ENCODE measurements at regions not wholly inside any gene's neighbourhood (a gene's known extent, or its start where the extent isn't known, plus 50 kb on each side); places are given as distances from the start of the nearest gene placed in this dataset.

DNA sequence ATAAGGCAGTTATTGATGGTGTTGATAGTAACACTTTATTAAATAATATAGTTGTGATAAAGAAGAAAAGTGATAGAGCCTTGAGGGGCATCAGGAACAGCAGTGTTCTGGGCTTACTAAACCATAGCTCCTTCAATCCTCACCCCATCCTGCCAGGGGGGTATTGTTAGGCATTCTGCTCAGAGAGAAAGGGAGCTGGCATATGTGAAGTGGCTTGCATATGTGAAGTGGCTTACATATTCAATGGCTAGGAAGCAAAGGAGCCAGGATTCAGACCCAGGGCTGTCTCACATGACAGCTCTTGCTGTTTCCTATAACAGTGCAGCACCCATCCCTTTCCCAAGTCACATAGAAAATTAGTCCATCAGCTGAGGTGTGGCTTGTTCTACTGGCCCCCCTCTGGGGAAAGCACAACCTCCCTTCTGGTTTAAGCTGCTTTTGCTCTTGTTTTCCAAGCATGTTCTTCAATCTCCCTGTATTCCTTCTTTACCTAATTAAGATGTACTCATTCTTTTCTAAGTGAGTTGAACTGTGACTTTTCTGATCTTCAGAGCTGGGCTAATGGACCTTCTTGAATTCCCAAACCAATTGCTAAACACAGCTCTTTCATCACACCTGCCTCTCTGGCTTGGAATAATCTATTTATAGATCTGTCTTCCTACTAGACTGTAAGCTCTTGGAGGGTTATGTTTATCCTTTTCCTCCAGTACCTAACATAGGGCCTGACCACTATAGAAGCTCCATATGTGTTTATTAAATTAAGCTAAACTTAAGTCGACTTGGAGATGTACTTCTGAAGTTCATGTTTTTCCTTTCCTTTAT is 108.7 kb upstream of the GLI3 start:
- no peak for TF ChIP-seq CTCF (IDR thresholded peaks at IDR 0.05)

DNA sequence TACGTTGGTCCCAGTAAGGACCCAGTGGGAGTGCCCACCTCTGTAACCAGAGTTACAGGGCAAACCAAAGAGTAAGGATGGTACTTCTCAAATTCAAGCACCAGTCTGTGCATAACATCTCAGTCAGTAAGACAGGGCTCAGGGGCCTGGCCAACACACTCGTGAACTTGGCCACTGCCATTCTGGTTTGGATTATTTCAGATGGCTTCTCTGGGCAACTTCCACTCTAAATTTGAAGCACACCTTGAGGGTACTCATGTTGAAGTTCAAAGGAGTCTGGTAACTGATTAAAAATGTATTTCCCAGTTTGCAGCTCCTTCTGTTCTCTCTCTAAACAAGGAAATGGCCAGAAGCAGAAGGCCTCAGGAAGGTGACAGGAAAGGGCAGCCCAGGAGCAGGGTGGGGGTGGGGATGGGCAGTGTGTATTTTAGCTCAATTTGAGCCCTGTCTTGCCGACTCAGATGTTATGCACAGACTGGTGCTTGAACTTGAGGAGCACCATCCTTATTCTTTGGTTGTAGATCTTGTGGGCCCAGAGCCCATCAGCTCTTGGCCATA is 107.3 kb upstream of the GLI3 start:
- no peak for TF ChIP-seq CTCF (IDR thresholded peaks at IDR 0.05)

DNA sequence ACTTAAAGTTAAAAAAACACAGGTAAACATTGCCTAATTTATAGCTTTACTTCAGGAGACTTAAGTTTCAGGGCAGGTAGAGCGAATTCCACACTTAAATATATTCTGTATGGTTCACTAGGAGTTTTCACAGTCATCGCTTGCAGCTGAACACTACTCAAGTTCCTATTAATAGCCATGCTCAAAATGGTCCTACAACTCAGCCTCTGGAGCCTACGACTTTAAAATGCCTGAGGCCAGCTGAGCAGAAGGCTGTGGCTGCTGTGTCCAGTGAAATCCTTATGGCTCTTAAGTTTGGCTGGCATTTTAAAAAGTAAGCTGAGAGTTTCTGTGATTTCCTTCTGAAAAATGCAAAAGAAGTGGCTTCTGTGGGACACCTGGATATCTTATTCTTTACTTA is 105.4 kb upstream of the GLI3 start:
- TF ChIP-seq CTCF (IDR thresholded peaks at IDR 0.05), result no peak

- no peak for TF ChIP-seq CTCF (IDR thresholded peaks at IDR 0.05)
Measured at GRCh38 chr7:42340436-42340835, 103.4 kb upstream of the GLI3 start.

GRCh38 chr7:42338916-42339540 is 102.0 kb upstream of the GLI3 start:
- TF ChIP-seq CTCF (IDR thresholded peaks at IDR 0.05), result no peak

DNA sequence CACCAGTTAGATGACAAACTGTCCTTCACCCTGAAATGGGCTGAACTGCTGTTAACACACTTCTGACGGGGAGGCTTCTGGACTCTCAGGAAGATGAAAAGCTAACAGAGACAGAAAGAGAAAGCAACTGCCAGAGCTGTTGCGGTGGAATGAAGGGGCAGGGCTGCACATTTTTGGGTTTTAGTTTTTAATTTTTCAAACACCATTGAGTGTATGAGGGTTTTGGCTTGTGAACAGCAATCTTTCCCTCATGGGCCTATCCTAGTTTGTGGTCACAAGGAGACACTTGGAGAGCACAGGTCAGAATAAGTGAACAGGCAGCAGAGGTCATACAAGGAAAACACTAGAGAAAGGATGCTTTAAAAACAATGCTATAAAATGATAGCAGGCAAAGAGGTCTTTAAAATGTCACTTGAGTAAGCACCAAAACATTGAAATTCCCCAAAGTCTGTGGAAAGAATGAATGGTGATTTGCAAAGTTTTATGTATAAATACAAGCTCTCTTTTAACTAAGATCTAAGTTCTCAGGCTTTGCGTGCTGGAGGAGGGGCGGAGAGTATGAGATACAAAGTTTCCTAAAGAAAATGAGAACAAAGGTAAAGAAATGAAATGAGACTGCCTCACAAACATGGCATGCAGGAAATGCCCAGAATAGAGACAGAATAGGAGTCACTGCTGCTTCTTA is 101.4 kb upstream of the GLI3 start:
- TF ChIP-seq CTCF (IDR thresholded peaks at IDR 0.05), result no peak

DNA sequence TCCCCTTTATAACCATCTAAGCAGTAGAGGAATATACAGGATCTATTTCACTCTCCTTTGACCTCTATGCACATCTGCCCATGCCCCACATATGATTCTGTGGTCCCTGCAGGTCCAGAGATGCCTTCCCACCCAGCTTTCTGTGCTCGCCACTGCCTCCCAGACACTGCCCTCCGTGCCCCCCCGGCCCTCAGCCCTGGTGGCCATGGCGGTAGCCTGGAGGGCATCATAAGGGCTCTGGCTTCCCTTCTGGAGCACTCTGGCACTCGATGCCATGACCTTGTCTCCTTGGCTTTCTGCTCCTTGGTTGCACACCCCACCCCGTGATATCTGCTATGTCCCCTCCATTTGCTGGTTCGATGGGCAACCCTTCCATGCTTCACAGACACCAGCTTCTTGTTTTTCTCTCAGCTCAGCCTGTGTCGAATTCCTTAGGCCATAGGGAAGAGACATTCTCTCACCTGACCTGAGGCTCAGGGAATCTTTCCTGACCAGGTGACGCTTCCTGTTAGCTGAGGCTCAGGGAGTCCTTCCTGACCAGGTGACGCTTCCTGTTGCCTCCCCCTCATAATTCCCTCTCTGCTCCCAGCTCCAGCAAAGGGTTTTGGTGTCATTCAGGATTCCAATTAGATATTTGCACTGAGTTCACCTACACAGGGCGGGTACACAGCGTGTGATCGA is 100.4 kb upstream of the GLI3 start:
- TF ChIP-seq CTCF (IDR thresholded peaks at IDR 0.05), result no peak

Measured in LNCAP (cell line).